Smooth muscle cell (in vitro differentiated cells): ENCODE measurements at regions not wholly inside any gene's neighbourhood (a gene's known extent, or its start where the extent isn't known, plus 50 kb on each side); places are given as distances from the start of the nearest gene placed in this dataset.

Experiments used
- DNase-seq: peaks from one replicate; lab custom pipeline; 2025; ENCODE audit not compliant: unreplicated experiment; lab: John Stamatoyannopoulos, UW
- H2AFZ ChIP-seq: fragments of 200-600 bp; sonication (generic); 2 replicates; pipeline ENCODE4 v1.6.0; 2016; ENCODE audit warnings: antibody characterized with exemption, low read depth, mild to moderate bottlenecking
- H3F3A ChIP-seq: fragments of 200-600 bp; sonication (generic); 2 replicates; pipeline ENCODE4 v1.6.0; 2017; ENCODE audit warnings: antibody characterized with exemption, low read depth
- H3K27ac ChIP-seq: fragments of 200-600 bp; sonication (generic); 2 replicates; pipeline ENCODE4 v1.5.1; 2016; ENCODE audit warnings: low read depth, mild to moderate bottlenecking
- H3K27me3 ChIP-seq: fragments of 200-600 bp; sonication (generic); 2 replicates; pipeline ENCODE4 v1.6.1; 2016; ENCODE audit warnings: low read depth, mild to moderate bottlenecking
- H3K36me3 ChIP-seq: fragments of 200-600 bp; sonication (generic); 2 replicates; pipeline ENCODE4 v1.5.1; 2016; ENCODE audit warnings: low read depth
- H3K4me1 ChIP-seq: fragments of 200-600 bp; sonication (generic); 2 replicates; pipeline ENCODE4 v1.5.1; 2016; ENCODE audit warnings: low read depth
- H3K4me2 ChIP-seq: fragments of 200-600 bp; sonication (generic); 2 replicates; pipeline ENCODE4 v1.6.0; 2016; ENCODE audit warnings: mild to moderate bottlenecking
- H3K4me3 ChIP-seq: fragments of 200-600 bp; sonication (generic); 2 replicates; pipeline ENCODE4 v1.5.1; 2016; ENCODE audit warnings: mild to moderate bottlenecking
- H3K79me2 ChIP-seq: fragments of 200-600 bp; sonication (generic); 2 replicates; pipeline ENCODE4 v1.6.0; 2016; ENCODE audit warnings: low read depth, mild to moderate bottlenecking
- H3K9ac ChIP-seq: fragments of 200-600 bp; sonication (generic); 2 replicates; pipeline ENCODE4 v1.6.0; 2016; ENCODE audit warnings: low read depth
- H3K9me3 ChIP-seq: fragments of 200-600 bp; sonication (generic); replicated peaks from 2 replicates; pipeline ENCODE4 v1.5.1; 2016; ENCODE audit warnings: low read depth
- H4K20me1 ChIP-seq: fragments of 200-600 bp; sonication (generic); 2 replicates; pipeline ENCODE4 v1.6.0; 2016; ENCODE audit warnings: low read depth
- CTCF ChIP-seq: fragments of 200-600 bp; sonication (generic); IDR thresholded peaks from 2 replicates; pipeline ENCODE4 v1.5.1; 2017; ENCODE audit warnings: borderline replicate concordance, mild to moderate bottlenecking, antibody characterized with exemption; ENCODE audit not compliant: insufficient read depth, poor library complexity, severe bottlenecking
- WGBS: methylation state at CpG from one replicate; pipeline ENCODE4 v1.1.7; 2016; ENCODE audit warnings: low lambda C conversion rate; 5-methylcytosine and 5-hydroxymethylcytosine counted together

DNA sequence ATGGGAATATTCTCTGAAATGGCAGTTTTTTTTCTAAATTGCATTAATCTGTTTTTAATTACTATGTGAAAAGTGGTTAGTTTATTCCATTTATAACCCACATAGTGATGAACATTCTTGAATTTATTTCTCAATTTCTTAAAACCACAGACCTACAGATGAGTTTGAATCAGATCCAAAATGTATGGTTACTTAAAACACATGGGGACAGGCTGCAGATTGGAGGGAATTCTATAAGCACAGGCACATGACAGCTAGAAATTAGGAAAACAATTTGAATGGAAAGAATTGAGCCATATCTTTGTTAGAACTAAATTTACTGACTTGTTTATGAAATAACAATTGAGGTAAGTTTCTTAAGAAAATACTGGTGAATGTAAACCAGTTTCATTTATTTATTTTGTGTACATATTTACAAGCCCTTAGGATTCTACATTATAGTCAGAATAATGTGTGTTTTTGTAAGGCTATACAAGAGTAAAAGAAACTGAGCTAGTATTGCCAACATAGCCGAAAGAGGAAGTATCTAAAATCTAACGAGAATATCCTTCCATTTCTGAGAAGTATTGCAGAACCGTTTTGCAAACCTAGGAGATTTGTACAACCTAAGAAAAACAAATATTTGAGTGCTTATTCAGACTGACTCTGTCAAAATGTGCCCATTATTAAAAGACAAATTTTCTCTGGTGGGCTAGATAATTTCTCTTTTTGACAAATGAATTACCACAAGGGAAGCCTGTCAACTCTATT, 434.3 kb upstream of the SEMA3D start:
- Histone ChIP-seq H2AFZ (no peak overlapping the region), H3K27me3 (no peaks in the 10 kb centered on the region), H3K4me3 (no peak overlapping the region), H3K9ac (no peak overlapping the region), H3F3A (no peaks in the 10 kb centered on the region), H3K27ac (no peak overlapping the region), H4K20me1 (no peaks in the 10 kb centered on the region), H3K9me3 (no peaks in the 10 kb centered on the region), H3K36me3 (no peaks in the 10 kb centered on the region), H3K4me1 (no peaks in the 10 kb centered on the region), H3K4me2 (no peak overlapping the region), H3K79me2 (no peaks in the 10 kb centered on the region)
- no peak for DNase-seq
- TF ChIP-seq CTCF: no peak
- WGBS: 89% methylated on average over 3 of the region's 3 CpGs

DNA sequence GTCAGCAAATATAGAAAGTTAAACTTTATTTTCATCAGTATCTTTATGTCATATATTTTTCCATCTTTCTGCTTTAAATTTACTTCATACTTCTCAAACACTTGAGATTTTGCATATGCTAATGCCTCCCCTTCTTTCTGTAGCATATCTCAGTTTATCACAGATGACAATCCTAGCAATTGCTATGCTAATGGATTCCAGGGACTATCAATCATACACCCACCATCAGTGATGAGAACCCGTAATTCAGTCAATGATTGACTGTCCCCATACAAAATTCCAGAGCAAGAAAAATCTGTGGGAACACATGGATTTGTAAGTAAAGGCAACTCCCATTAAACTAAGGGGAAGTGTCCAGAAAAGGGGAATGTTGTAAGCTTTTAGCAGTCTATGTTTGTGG, 432.4 kb upstream of the SEMA3D start:
- no peak for TF ChIP-seq CTCF
- H3K27ac ChIP-seq: no peak overlapping the region
- H3K4me1 ChIP-seq: no peaks in the 10 kb centered on the region
- no peaks in the 10 kb centered on the region for H3K36me3 ChIP-seq
- 88% methylated on average over 1 of the region's 1 CpG for WGBS
- no peaks in the 10 kb centered on the region for H3F3A ChIP-seq
- H2AFZ ChIP-seq: no peak overlapping the region
- no peak overlapping the region for H3K4me3 ChIP-seq
- no peaks in the 10 kb centered on the region for H3K9me3 ChIP-seq
- H3K27me3 ChIP-seq: no peaks in the 10 kb centered on the region
- no peaks in the 10 kb centered on the region for H4K20me1 ChIP-seq
- H3K79me2 ChIP-seq: no peaks in the 10 kb centered on the region
- no peak overlapping the region for H3K4me2 ChIP-seq
- no peak overlapping the region for H3K9ac ChIP-seq
- no peak for DNase-seq

GRCh38 chr7:85614684-85615083, 427.8 kb upstream of the SEMA3D start:
- Histone ChIP-seq H4K20me1 (no peaks in the 10 kb centered on the region), H3K36me3 (no peaks in the 10 kb centered on the region), H3K79me2 (no peaks in the 10 kb centered on the region), H3K4me3 (no peak overlapping the region), H3K4me2 (no peak overlapping the region), H3K27me3 (no peaks in the 10 kb centered on the region), H2AFZ (no peak overlapping the region), H3F3A (no peaks in the 10 kb centered on the region), H3K27ac (no peak overlapping the region), H3K4me1 (no peaks in the 10 kb centered on the region), H3K9me3 (no peaks in the 10 kb centered on the region), H3K9ac (no peak overlapping the region)
- no peak for DNase-seq
- WGBS: 97% methylated on average over 5 of the region's 5 CpGs
- no peak for TF ChIP-seq CTCF

- no peaks in the 10 kb centered on the region for H4K20me1 ChIP-seq
- H3K9me3 ChIP-seq: no peaks in the 10 kb centered on the region
- no peaks in the 10 kb centered on the region for H3K36me3 ChIP-seq
- H3K4me1 ChIP-seq: no peaks in the 10 kb centered on the region
- no peak overlapping the region for H2AFZ ChIP-seq
- H3K9ac ChIP-seq: no peak overlapping the region
- H3F3A ChIP-seq: no peaks in the 10 kb centered on the region
- DNase-seq: no peak
- H3K4me2 ChIP-seq: no peak overlapping the region
- H3K27ac ChIP-seq: no peak overlapping the region
- H3K27me3 ChIP-seq: no peaks in the 10 kb centered on the region
- H3K4me3 ChIP-seq: no peak overlapping the region
- H3K79me2 ChIP-seq: no peaks in the 10 kb centered on the region
- no peak for TF ChIP-seq CTCF
Observed at GRCh38 chr7:85612514-85612913, 425.7 kb upstream of the SEMA3D start.
